Fibroblast of upper back skin (primary cell): ENCODE measurements at regions not wholly inside any gene's neighbourhood (a gene's known extent, or its start where the extent isn't known, plus 50 kb on each side); places are given as distances from the start of the nearest gene placed in this dataset.

Experiments
- DNase-seq: peaks from one replicate; pipeline ENCODE4 v3.0.0-alpha.2; 2013

GRCh38 chrX:10819973-10820372 lies 199.6 kb upstream of the MID1 start:
- DNase-seq: no peak

GRCh38 chrX:10821293-10821692 lies 200.9 kb upstream of the MID1 start:
- DNase-seq: no peak

GRCh38 chrX:10828036-10828435 lies 207.7 kb upstream of the MID1 start:
- DNase-seq: no peak

GRCh38 chrX:10828640-10829039 lies 208.3 kb upstream of the MID1 start:
- no peak for DNase-seq

GRCh38 chrX:10831716-10832502 lies 211.5 kb upstream of the MID1 start:
- DNase-seq: no peak

GRCh38 chrX:10833299-10834169 lies 213.1 kb upstream of the MID1 start:
- DNase-seq: peak; percentile 15

- peak; percentile 49 for DNase-seq
Measured at GRCh38 chrX:10841579-10841978, 221.2 kb upstream of the MID1 start.

- no peak for DNase-seq
Measured at GRCh38 chrX:10842646-10843045, 222.3 kb upstream of the MID1 start.

- peak; percentile 23 for DNase-seq
Measured at GRCh38 chrX:10847333-10847732, 226.9 kb upstream of the MID1 start.

GRCh38 chrX:10851809-10852208 lies 231.4 kb upstream of the MID1 start:
- no peak for DNase-seq

- DNase-seq: no peak
Measured at GRCh38 chrX:10854594-10854993, 234.2 kb upstream of the MID1 start.

- DNase-seq: no peak
Measured at GRCh38 chrX:10855845-10856244, 235.5 kb upstream of the MID1 start.

GRCh38 chrX:10856797-10857196 lies 236.4 kb upstream of the MID1 start:
- DNase-seq: no peak

- DNase-seq: no peak
Measured at GRCh38 chrX:10859353-10859752, 239.0 kb upstream of the MID1 start.

GRCh38 chrX:10875995-10876394 lies 235.1 kb upstream of the HCCS start:
- DNase-seq: no peak

- DNase-seq: no peak
Measured at GRCh38 chrX:10882484-10882883, 228.6 kb upstream of the HCCS start.

GRCh38 chrX:10884246-10884645 lies 226.9 kb upstream of the HCCS start:
- DNase-seq: peak; percentile 82

GRCh38 chrX:10892621-10893225 lies 218.4 kb upstream of the HCCS start:
- peak; percentile 81 for DNase-seq

GRCh38 chrX:10893366-10893765 lies 217.8 kb upstream of the HCCS start:
- DNase-seq: peak; percentile 38

GRCh38 chrX:10893976-10894375 lies 217.2 kb upstream of the HCCS start:
- DNase-seq: no peak

GRCh38 chrX:10897768-10898167 lies 213.4 kb upstream of the HCCS start:
- DNase-seq: no peak

- DNase-seq: peak; percentile 58
Measured at GRCh38 chrX:10900585-10901289, 210.4 kb upstream of the HCCS start.

GRCh38 chrX:10901290-10901633 lies 209.9 kb upstream of the HCCS start:
- no peak for DNase-seq
